ENCODE measurements at regions not wholly inside any gene's neighbourhood (a gene's known extent, or its start where the extent isn't known, plus 50 kb on each side); places are given as distances from the start of the nearest gene placed in this dataset.

GRCh38 chr13:40170982-40171381 lies 495.5 kb downstream of the FOXO1 start:
- no peak overlapping the region for H2AFZ ChIP-seq (ENCODE audit: low read length)
- TF ChIP-seq, protein P1, sequence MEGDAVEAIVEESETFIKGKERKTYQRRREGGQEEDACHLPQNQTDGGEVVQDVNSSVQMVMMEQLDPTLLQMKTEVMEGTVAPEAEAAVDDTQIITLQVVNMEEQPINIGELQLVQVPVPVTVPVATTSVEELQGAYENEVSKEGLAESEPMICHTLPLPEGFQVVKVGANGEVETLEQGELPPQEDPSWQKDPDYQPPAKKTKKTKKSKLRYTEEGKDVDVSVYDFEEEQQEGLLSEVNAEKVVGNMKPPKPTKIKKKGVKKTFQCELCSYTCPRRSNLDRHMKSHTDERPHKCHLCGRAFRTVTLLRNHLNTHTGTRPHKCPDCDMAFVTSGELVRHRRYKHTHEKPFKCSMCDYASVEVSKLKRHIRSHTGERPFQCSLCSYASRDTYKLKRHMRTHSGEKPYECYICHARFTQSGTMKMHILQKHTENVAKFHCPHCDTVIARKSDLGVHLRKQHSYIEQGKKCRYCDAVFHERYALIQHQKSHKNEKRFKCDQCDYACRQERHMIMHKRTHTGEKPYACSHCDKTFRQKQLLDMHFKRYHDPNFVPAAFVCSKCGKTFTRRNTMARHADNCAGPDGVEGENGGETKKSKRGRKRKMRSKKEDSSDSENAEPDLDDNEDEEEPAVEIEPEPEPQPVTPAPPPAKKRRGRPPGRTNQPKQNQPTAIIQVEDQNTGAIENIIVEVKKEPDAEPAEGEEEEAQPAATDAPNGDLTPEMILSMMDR (IDR thresholded peaks at IDR 0.05; ENCODE audit: low read length) = no peak
- no peak for TF ChIP-seq EZH2 (IDR thresholded peaks at IDR 0.05; ENCODE audit: borderline replicate concordance, low read length)

GRCh38 chr13:40171566-40171965 lies 494.9 kb downstream of the FOXO1 start:
- H3K4me2 ChIP-seq (ENCODE audit: low read length) = no peak overlapping the region
- no peaks in the 10 kb centered on the region for H3K4me1 ChIP-seq (ENCODE audit: insufficient read depth, low read length, severe bottlenecking)
- no peaks in the 10 kb centered on the region for H3K36me3 ChIP-seq (ENCODE audit: insufficient read depth, low read length)
- H3K9ac ChIP-seq (ENCODE audit: low read length) = no peak overlapping the region
- no peak for TF ChIP-seq EZH2 (IDR thresholded peaks at IDR 0.05; ENCODE audit: borderline replicate concordance, low read length)
- TF ChIP-seq, protein P1 (IDR thresholded peaks at IDR 0.05; ENCODE audit: low read length) = no peak
- no peaks in the 10 kb centered on the region for H3K79me2 ChIP-seq (ENCODE audit: insufficient read depth, low read length)
- H2AFZ ChIP-seq (ENCODE audit: low read length) = no peak overlapping the region
- H3F3A ChIP-seq (ENCODE audit: insufficient read depth, low read length) = no peaks in the 10 kb centered on the region
- H3K4me3 ChIP-seq (ENCODE audit: low read depth, low read length, poor library complexity, severe bottlenecking) = no peak overlapping the region
- no peaks in the 10 kb centered on the region for H4K20me1 ChIP-seq (ENCODE audit: insufficient read depth, low read length)
- H3K27me3 ChIP-seq (ENCODE audit: insufficient read depth, low read length) = no peaks in the 10 kb centered on the region
- no peaks in the 10 kb centered on the region for H3K9me3 ChIP-seq (ENCODE audit: low read length)
- no peaks in the 10 kb centered on the region for H3K9me2 ChIP-seq (ENCODE audit: low read depth, low read length)
- H3K27ac ChIP-seq (ENCODE audit: low read depth, low read length, poor library complexity, severe bottlenecking) = no peak overlapping the region

More at GRCh38 chr13:40170982-40171381, 495.5 kb downstream of the FOXO1 start:
- no peaks in the 10 kb centered on the region for H3K9me2 ChIP-seq (ENCODE audit: low read depth, low read length)
- no peak overlapping the region for H3K4me3 ChIP-seq (ENCODE audit: low read depth, low read length, poor library complexity, severe bottlenecking)
- no peaks in the 10 kb centered on the region for H3K9me3 ChIP-seq (ENCODE audit: low read length)
- no peaks in the 10 kb centered on the region for H3F3A ChIP-seq (ENCODE audit: insufficient read depth, low read length)
- H3K9ac ChIP-seq (ENCODE audit: low read length) = no peak overlapping the region
- H3K4me1 ChIP-seq (ENCODE audit: insufficient read depth, low read length, severe bottlenecking) = no peaks in the 10 kb centered on the region
- no peaks in the 10 kb centered on the region for H3K27me3 ChIP-seq (ENCODE audit: insufficient read depth, low read length)
- H3K27ac ChIP-seq (ENCODE audit: low read depth, low read length, poor library complexity, severe bottlenecking) = no peak overlapping the region
- no peaks in the 10 kb centered on the region for H3K36me3 ChIP-seq (ENCODE audit: insufficient read depth, low read length)
- H3K4me2 ChIP-seq (ENCODE audit: low read length) = no peak overlapping the region
- H4K20me1 ChIP-seq (ENCODE audit: insufficient read depth, low read length) = no peaks in the 10 kb centered on the region
- H3K79me2 ChIP-seq (ENCODE audit: insufficient read depth, low read length) = no peaks in the 10 kb centered on the region

GRCh38 chr13:40172149-40172591 lies 494.3 kb downstream of the FOXO1 start:
- H3K27ac ChIP-seq (ENCODE audit: low read depth, low read length, poor library complexity, severe bottlenecking) = no peak overlapping the region
- H3K4me3 ChIP-seq (ENCODE audit: low read depth, low read length, poor library complexity, severe bottlenecking) = no peak overlapping the region
- no peaks in the 10 kb centered on the region for H3K36me3 ChIP-seq (ENCODE audit: insufficient read depth, low read length)
- H3K27me3 ChIP-seq (ENCODE audit: insufficient read depth, low read length) = no peaks in the 10 kb centered on the region
- H3K9me3 ChIP-seq (ENCODE audit: low read length) = no peaks in the 10 kb centered on the region
- no peaks in the 10 kb centered on the region for H4K20me1 ChIP-seq (ENCODE audit: insufficient read depth, low read length)
- H2AFZ ChIP-seq (ENCODE audit: low read length) = no peak overlapping the region
- TF ChIP-seq, protein P1 (IDR thresholded peaks at IDR 0.05; ENCODE audit: low read length) = no peak
- no peak for TF ChIP-seq EZH2 (IDR thresholded peaks at IDR 0.05; ENCODE audit: borderline replicate concordance, low read length)
- no peaks in the 10 kb centered on the region for H3K4me1 ChIP-seq (ENCODE audit: insufficient read depth, low read length, severe bottlenecking)
- no peak overlapping the region for H3K9ac ChIP-seq (ENCODE audit: low read length)
- H3K9me2 ChIP-seq (ENCODE audit: low read depth, low read length) = no peaks in the 10 kb centered on the region
- no peaks in the 10 kb centered on the region for H3K79me2 ChIP-seq (ENCODE audit: insufficient read depth, low read length)
- H3F3A ChIP-seq (ENCODE audit: insufficient read depth, low read length) = no peaks in the 10 kb centered on the region
- no peak overlapping the region for H3K4me2 ChIP-seq (ENCODE audit: low read length)
